H1 (cell line): ENCODE measurements at regions not wholly inside any gene's neighbourhood (a gene's known extent, or its start where the extent isn't known, plus 50 kb on each side); places are given as distances from the start of the nearest gene placed in this dataset.

Experiments
- BACH1 ChIP-seq: IDR thresholded peaks from 2 replicates; pipeline ENCODE4 v1.6.1; 2012; ENCODE audit warnings: low read length, improper control_type of control experiment
- POLR2AphosphoS5 ChIP-seq: IDR thresholded peaks from 2 replicates; pipeline ENCODE4 v1.6.1; 2011; ENCODE audit warnings: low read depth, low read length
- TF ChIP-seq, protein P1 (sequence below): fragments of 300-600 bp; sonication (generic); IDR thresholded peaks from 2 replicates; pipeline ENCODE4 v1.7.1; 2012; ENCODE audit warnings: low read length, moderate library complexity, mild to moderate bottlenecking, inconsistent platforms; ENCODE audit not compliant: insufficient replicate concordance

- TF ChIP-seq, protein P1, sequence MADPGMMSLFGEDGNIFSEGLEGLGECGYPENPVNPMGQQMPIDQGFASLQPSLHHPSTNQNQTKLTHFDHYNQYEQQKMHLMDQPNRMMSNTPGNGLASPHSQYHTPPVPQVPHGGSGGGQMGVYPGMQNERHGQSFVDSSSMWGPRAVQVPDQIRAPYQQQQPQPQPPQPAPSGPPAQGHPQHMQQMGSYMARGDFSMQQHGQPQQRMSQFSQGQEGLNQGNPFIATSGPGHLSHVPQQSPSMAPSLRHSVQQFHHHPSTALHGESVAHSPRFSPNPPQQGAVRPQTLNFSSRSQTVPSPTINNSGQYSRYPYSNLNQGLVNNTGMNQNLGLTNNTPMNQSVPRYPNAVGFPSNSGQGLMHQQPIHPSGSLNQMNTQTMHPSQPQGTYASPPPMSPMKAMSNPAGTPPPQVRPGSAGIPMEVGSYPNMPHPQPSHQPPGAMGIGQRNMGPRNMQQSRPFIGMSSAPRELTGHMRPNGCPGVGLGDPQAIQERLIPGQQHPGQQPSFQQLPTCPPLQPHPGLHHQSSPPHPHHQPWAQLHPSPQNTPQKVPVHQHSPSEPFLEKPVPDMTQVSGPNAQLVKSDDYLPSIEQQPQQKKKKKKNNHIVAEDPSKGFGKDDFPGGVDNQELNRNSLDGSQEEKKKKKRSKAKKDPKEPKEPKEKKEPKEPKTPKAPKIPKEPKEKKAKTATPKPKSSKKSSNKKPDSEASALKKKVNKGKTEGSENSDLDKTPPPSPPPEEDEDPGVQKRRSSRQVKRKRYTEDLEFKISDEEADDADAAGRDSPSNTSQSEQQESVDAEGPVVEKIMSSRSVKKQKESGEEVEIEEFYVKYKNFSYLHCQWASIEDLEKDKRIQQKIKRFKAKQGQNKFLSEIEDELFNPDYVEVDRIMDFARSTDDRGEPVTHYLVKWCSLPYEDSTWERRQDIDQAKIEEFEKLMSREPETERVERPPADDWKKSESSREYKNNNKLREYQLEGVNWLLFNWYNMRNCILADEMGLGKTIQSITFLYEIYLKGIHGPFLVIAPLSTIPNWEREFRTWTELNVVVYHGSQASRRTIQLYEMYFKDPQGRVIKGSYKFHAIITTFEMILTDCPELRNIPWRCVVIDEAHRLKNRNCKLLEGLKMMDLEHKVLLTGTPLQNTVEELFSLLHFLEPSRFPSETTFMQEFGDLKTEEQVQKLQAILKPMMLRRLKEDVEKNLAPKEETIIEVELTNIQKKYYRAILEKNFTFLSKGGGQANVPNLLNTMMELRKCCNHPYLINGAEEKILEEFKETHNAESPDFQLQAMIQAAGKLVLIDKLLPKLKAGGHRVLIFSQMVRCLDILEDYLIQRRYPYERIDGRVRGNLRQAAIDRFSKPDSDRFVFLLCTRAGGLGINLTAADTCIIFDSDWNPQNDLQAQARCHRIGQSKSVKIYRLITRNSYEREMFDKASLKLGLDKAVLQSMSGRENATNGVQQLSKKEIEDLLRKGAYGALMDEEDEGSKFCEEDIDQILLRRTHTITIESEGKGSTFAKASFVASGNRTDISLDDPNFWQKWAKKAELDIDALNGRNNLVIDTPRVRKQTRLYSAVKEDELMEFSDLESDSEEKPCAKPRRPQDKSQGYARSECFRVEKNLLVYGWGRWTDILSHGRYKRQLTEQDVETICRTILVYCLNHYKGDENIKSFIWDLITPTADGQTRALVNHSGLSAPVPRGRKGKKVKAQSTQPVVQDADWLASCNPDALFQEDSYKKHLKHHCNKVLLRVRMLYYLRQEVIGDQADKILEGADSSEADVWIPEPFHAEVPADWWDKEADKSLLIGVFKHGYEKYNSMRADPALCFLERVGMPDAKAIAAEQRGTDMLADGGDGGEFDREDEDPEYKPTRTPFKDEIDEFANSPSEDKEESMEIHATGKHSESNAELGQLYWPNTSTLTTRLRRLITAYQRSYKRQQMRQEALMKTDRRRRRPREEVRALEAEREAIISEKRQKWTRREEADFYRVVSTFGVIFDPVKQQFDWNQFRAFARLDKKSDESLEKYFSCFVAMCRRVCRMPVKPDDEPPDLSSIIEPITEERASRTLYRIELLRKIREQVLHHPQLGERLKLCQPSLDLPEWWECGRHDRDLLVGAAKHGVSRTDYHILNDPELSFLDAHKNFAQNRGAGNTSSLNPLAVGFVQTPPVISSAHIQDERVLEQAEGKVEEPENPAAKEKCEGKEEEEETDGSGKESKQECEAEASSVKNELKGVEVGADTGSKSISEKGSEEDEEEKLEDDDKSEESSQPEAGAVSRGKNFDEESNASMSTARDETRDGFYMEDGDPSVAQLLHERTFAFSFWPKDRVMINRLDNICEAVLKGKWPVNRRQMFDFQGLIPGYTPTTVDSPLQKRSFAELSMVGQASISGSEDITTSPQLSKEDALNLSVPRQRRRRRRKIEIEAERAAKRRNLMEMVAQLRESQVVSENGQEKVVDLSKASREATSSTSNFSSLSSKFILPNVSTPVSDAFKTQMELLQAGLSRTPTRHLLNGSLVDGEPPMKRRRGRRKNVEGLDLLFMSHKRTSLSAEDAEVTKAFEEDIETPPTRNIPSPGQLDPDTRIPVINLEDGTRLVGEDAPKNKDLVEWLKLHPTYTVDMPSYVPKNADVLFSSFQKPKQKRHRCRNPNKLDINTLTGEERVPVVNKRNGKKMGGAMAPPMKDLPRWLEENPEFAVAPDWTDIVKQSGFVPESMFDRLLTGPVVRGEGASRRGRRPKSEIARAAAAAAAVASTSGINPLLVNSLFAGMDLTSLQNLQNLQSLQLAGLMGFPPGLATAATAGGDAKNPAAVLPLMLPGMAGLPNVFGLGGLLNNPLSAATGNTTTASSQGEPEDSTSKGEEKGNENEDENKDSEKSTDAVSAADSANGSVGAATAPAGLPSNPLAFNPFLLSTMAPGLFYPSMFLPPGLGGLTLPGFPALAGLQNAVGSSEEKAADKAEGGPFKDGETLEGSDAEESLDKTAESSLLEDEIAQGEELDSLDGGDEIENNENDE, result no peak
- TF ChIP-seq POLR2AphosphoS5 (no peak), BACH1 (no peak)
Measured at GRCh38 chr5:33321026-33321425, 119.7 kb upstream of the TARS1 start (continued).
